Esophagus muscularis mucosa (tissue), 4 donors: ENCODE measurements at regions not wholly inside any gene's neighbourhood (a gene's known extent, or its start where the extent isn't known, plus 50 kb on each side); places are given as distances from the start of the nearest gene placed in this dataset.

ENCODE experiments used
- DNase-seq: peaks from one replicate; pipeline ENCODE4 v3.0.0-alpha.2; 2017; ENCODE audit errors: extremely low spot score
- H3K27ac ChIP-seq, 4 donors: fragments of 200-600 bp; sonication (generic); replicated peaks in 1 of 4; 1 replicate in 3 of 4; 2 replicates in 1 of 4; pipeline ENCODE4 v1.5.1; 2016 to 2019; ENCODE audit warnings: mild to moderate bottlenecking in 1 of 4
- H3K27me3 ChIP-seq, 4 donors: fragments of 200-600 bp; sonication (generic); one replicate each; pipeline versions ENCODE4 v1.5.1 to v1.6.0; 2016 to 2019
- H3K36me3 ChIP-seq, 4 donors: fragments of 200-600 bp; sonication (generic); one replicate each; pipeline ENCODE4 v1.5.1; 2016 to 2019
- H3K4me1 ChIP-seq, 4 donors: fragments of 200-600 bp; sonication (generic); one replicate each; pipeline ENCODE4 v1.5.1; 2016 to 2019
- H3K4me3 ChIP-seq, 4 donors: fragments of 200-600 bp; sonication (generic); 1 replicate in 2 of 4; 2 replicates in 2 of 4; pipeline ENCODE4 v1.5.1; 2016 to 2019; ENCODE audit warnings: mild to moderate bottlenecking in 4 of 4, moderate library complexity in 1 of 4
- H3K9me3 ChIP-seq, 4 donors: fragments of 200-600 bp; sonication (generic); 1 replicate in 3 of 4; 2 replicates in 1 of 4; pipeline ENCODE4 v1.5.1; 2016 to 2019
- CTCF ChIP-seq, 3 experiments: fragments of 200-600 bp in 2 of 3; fragments of 450-650 bp in 1 of 3; sonication (generic) in 2 of 3; IDR thresholded peaks; one replicate each; pipeline ENCODE4 v1.5.1; 2017 to 2019; ENCODE audit warnings: antibody characterized with exemption in 3 of 3, mild to moderate bottlenecking in 2 of 3, moderate library complexity in 1 of 3
- EP300 ChIP-seq: sonication (generic); formaldehyde crosslinking; IDR thresholded peaks from one replicate; pipeline ENCODE4 v1.6.1; 2017; ENCODE audit warnings: antibody characterized with exemption
- POLR2A ChIP-seq: fragments of 450-650 bp; IDR thresholded peaks from one replicate; pipeline ENCODE4 v1.6.1; 2017; ENCODE audit warnings: antibody characterized with exemption, moderate library complexity, mild to moderate bottlenecking, low read depth
- POLR2AphosphoS5 ChIP-seq, 2 donors: sonication (generic); formaldehyde crosslinking; IDR thresholded peaks; one replicate each; pipeline ENCODE4 v1.6.1; 2017; ENCODE audit warnings: antibody characterized with exemption in 2 of 2
- WGBS: methylation state at CpG from one replicate; pipeline ENCODE4 v1.1.5; 2018; 5-methylcytosine and 5-hydroxymethylcytosine counted together
- intact Hi-C: fragments of 100-400 bp; cut with DNase I; formaldehyde crosslinking; loops from one replicate; pipeline ENCODE4 v1.15.1; 2023

GRCh38 chrX:128906753-128907152 lies 616.5 kb downstream of the SMARCA1 start:
- TF ChIP-seq POLR2AphosphoS5 (IDR thresholded peaks at IDR 0.05) (no peak), CTCF (IDR thresholded peaks at IDR 0.05) (no peak), POLR2A (no peak), EP300 (no peak)
- Histone ChIP-seq H3K9me3 (no peaks in the 10 kb centered on the region), H3K4me3 (no peak overlapping the region), H3K27ac (no peak overlapping the region), H3K27me3 (no peaks in the 10 kb centered on the region), H3K36me3 (no peaks in the 10 kb centered on the region), H3K4me1 (no peaks in the 10 kb centered on the region)
- intact Hi-C loops = no loop called here
- 59% methylated on average over 5 of the region's 5 CpGs for WGBS
- no peak for DNase-seq

GRCh38 chrX:128901018-128901417 lies 622.3 kb downstream of the SMARCA1 start:
- Histone ChIP-seq H3K27ac (no peak overlapping the region), H3K27me3 (no peaks in the 10 kb centered on the region), H3K4me1 (no peaks in the 10 kb centered on the region), H3K9me3 (no peaks in the 10 kb centered on the region), H3K36me3 (no peaks in the 10 kb centered on the region), H3K4me3 (no peak overlapping the region)
- TF ChIP-seq EP300 (no peak), POLR2AphosphoS5 (IDR thresholded peaks at IDR 0.05) (no peak), POLR2A (no peak)
- no peak for DNase-seq
- 92% methylated on average over 2 of the region's 2 CpGs for WGBS
- intact Hi-C loops = no loop called here

- H3K9me3 ChIP-seq = no peaks in the 10 kb centered on the region
- no peak overlapping the region for H3K27ac ChIP-seq
- no peaks in the 10 kb centered on the region for H3K36me3 ChIP-seq
- WGBS = 84% methylated on average over 3 of the region's 3 CpGs
- H3K4me3 ChIP-seq = no peak overlapping the region
- intact Hi-C loops = no loop called here
- no peak for DNase-seq
- H3K27me3 ChIP-seq = no peaks in the 10 kb centered on the region
- H3K4me1 ChIP-seq = no peaks in the 10 kb centered on the region
- TF ChIP-seq CTCF (IDR thresholded peaks at IDR 0.05) (no peak), EP300 (no peak), POLR2AphosphoS5 (IDR thresholded peaks at IDR 0.05) (no peak), POLR2A (no peak)
Observed at GRCh38 chrX:128897621-128898020, 625.7 kb downstream of the SMARCA1 start.

- Histone ChIP-seq H3K4me1 (no peaks in the 10 kb centered on the region), H3K36me3 (no peaks in the 10 kb centered on the region), H3K9me3 (no peaks in the 10 kb centered on the region), H3K27me3 (no peaks in the 10 kb centered on the region), H3K27ac (no peak overlapping the region), H3K4me3 (no peak overlapping the region)
- DNase-seq = no peak
- intact Hi-C loops = no loop called here
- TF ChIP-seq POLR2A = no peak
- no peak for TF ChIP-seq CTCF (IDR thresholded peaks at IDR 0.05)
- TF ChIP-seq POLR2AphosphoS5 (IDR thresholded peaks at IDR 0.05) = no peak
- TF ChIP-seq EP300 = no peak
- WGBS = 78% methylated on average over 7 of the region's 7 CpGs
Observed at GRCh38 chrX:128891554-128891953, 631.7 kb downstream of the SMARCA1 start.

GRCh38 chrX:128884430-128884829 lies 638.9 kb downstream of the SMARCA1 start:
- H3K36me3 ChIP-seq = no peaks in the 10 kb centered on the region
- no peak for DNase-seq
- no peaks in the 10 kb centered on the region for H3K27me3 ChIP-seq
- no peaks in the 10 kb centered on the region for H3K9me3 ChIP-seq
- TF ChIP-seq EP300 = no peak
- TF ChIP-seq CTCF (IDR thresholded peaks at IDR 0.05) = no peak
- TF ChIP-seq POLR2A = no peak
- no peak for TF ChIP-seq POLR2AphosphoS5 (IDR thresholded peaks at IDR 0.05)
- no peak overlapping the region for H3K27ac ChIP-seq
- H3K4me1 ChIP-seq = no peaks in the 10 kb centered on the region
- intact Hi-C loops = no loop called here
- H3K4me3 ChIP-seq = no peak overlapping the region
- WGBS = 83% methylated on average over 2 of the region's 2 CpGs
